Liver (tissue), 3 donors: ENCODE measurements at regions not wholly inside any gene's neighbourhood (a gene's known extent, or its start where the extent isn't known, plus 50 kb on each side); places are given as distances from the start of the nearest gene placed in this dataset.

Experiments
- EGR1 ChIP-seq, 2 donors: IDR thresholded peaks; 2 replicates each; pipeline ENCODE4 v1.6.1; 2016 to 2018; ENCODE audit warnings: antibody characterized with exemption in 2 of 2, low read depth in 2 of 2
- GABPA ChIP-seq, 2 donors: IDR thresholded peaks in 1 of 2; conservative IDR thresholded peaks in 1 of 2; 2 replicates each; pipeline ENCODE4 v1.6.1; 2016; ENCODE audit warnings: antibody characterized with exemption in 2 of 2, mild to moderate bottlenecking in 1 of 2, moderate library complexity in 1 of 2
- NR2F2 ChIP-seq: IDR thresholded peaks from 2 replicates; pipeline ENCODE4 v1.6.1; 2016; ENCODE audit warnings: antibody characterized with exemption
- TAF1 ChIP-seq: conservative IDR thresholded peaks from 2 replicates; pipeline ENCODE4 v1.6.1; 2016; ENCODE audit warnings: antibody characterized with exemption, mild to moderate bottlenecking
- TF ChIP-seq, protein P1 (sequence below): fragments of 150-350 bp; IDR thresholded peaks from 2 replicates; pipeline ENCODE4 v1.5.1; 2017; ENCODE audit warnings: improper control_type of control experiment, low read depth, low read length; ENCODE audit not compliant: missing input control
- TF ChIP-seq, protein P2 (sequence below): IDR thresholded peaks from 2 replicates; pipeline ENCODE4 v1.6.1; 2016; ENCODE audit warnings: antibody characterized with exemption
- donor health status: healthy.
- donor health status: healthy.

DNA sequence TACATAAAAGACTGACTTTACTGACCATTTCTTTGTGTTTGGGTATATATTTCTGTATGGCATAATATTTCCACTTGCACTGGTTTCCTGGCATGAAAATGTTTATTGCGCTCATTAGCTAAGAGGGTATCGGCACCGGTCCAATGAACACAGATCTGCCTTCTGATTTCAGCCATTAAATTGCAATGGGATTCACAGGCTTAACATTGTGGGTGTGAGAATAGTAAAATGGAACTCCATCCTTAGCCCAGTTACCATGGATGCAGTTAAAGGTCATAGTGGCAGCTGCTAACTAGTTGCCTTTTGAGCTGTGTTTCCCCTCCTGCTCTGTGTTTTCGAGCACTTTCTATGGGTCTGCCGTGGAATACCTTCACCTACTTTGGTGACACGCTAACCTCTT, 352.6 kb upstream of the POU3F3 start:
- TF ChIP-seq, protein P1, sequence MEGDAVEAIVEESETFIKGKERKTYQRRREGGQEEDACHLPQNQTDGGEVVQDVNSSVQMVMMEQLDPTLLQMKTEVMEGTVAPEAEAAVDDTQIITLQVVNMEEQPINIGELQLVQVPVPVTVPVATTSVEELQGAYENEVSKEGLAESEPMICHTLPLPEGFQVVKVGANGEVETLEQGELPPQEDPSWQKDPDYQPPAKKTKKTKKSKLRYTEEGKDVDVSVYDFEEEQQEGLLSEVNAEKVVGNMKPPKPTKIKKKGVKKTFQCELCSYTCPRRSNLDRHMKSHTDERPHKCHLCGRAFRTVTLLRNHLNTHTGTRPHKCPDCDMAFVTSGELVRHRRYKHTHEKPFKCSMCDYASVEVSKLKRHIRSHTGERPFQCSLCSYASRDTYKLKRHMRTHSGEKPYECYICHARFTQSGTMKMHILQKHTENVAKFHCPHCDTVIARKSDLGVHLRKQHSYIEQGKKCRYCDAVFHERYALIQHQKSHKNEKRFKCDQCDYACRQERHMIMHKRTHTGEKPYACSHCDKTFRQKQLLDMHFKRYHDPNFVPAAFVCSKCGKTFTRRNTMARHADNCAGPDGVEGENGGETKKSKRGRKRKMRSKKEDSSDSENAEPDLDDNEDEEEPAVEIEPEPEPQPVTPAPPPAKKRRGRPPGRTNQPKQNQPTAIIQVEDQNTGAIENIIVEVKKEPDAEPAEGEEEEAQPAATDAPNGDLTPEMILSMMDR: no peak
- TF ChIP-seq, protein P2, sequence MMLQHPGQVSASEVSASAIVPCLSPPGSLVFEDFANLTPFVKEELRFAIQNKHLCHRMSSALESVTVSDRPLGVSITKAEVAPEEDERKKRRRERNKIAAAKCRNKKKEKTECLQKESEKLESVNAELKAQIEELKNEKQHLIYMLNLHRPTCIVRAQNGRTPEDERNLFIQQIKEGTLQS: no peak
- TF ChIP-seq NR2F2: no peak
- TF ChIP-seq TAF1: no peak
- TF ChIP-seq GABPA (IDR thresholded peaks at IDR 0.05 in 1 of 2, conservative IDR thresholded peaks at IDR 0.05 in 1 of 2): no peak
- no peak for TF ChIP-seq EGR1 (IDR thresholded peaks at IDR 0.05; ENCODE audit: low read depth in 2 of 2)
